ENCODE measurements at regions not wholly inside any gene's neighbourhood (a gene's known extent, or its start where the extent isn't known, plus 50 kb on each side); places are given as distances from the start of the nearest gene placed in this dataset.

- H3K4me3 ChIP-seq (ENCODE audit: low read depth, low read length): no peak overlapping the region
- TF ChIP-seq CTCF (IDR thresholded peaks at IDR 0.05; ENCODE audit: low read depth, low read length): no peak
Observed at GRCh38 chr20:63106108-63106764, 99.5 kb upstream of the BHLHE23 start.

DNA sequence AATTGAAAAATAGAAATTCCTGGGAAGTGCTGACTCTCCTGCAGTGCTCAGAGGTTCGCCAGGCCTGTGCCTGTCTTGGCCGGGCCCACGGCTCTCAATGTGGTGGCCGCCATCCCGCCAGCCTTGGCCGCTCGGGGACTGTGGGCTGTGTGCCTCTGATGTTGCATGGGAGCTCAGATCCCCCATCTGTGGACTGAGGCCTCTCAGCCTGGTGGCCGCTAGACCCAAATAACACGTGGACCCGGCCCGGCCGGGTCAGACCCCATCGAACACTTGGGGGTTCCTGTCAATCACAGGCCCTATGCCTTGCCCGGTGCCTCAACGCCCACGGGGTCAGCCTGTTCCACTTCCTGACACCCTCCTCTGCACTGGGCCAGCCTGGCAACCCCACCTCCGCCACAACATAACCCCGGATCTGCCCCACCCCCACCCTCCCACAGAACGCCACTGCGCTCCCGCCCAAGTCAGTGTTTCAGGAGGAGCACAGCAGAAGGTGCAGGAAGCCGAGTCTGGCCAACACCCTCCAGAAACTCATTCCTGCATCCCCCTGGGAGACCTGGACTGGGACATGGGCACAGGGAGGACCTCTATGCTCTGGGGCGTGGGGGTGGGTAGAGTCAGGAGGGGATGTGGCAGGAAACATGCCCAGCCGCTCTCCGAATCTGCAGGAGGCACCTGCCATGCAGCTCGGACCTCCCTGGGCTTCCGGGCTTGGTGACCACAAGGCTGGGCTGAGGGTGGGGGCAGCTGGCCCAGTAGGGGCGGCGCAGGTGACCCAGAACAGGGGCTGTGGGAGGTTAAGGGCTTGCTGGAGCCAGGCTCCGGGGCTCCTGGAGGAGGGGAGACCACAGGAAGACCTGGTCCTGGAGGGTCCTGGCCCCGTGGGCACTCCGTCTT lies 98.7 kb upstream of the BHLHE23 start:
- no peak for TF ChIP-seq CTCF (IDR thresholded peaks at IDR 0.05; ENCODE audit: low read depth, low read length)
- no peak overlapping the region for H3K4me3 ChIP-seq (ENCODE audit: low read depth, low read length)

DNA sequence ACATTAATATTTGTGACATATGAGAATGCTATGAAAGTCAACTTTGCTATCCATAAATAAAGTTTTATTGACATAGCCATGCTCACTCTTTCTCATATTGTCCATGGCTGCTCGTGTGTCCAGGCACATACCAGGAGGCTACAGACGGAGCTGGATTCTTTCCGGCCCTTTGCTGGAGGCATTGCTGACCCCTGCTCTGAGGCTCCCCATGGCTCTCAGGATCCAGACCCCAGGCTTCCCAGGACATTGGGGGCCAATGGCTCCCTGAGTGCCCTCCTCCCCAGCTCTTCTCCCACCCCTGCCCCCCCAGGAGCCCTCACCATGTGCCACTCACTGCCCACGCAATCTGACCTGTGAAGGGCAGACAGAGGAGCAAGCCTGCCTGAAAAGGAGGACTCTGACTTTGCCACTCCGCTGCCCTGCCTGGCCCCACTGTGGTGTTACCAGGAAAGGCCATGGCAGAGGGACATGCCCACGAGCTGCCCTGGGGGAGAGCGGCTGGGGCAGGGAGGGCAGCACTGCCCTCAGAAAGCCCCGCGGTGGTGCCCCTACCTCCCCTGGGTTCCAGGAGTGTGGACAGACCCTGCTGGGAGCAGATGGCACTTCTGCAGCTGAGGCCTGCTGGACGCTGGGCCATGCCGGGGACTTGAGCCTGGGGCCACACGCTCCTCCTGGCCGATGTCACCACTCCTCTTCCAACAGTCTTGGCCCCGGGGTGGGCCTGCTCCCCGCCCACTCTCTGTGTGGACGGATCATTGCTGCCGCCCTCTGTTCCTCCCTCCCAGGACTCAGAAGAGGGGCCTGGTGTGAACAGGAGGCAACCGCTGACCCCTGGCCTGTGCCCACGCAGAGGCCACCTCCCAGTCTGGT lies 97.8 kb upstream of the BHLHE23 start:
- no peak for TF ChIP-seq CTCF (IDR thresholded peaks at IDR 0.05; ENCODE audit: low read depth, low read length)
- no peak overlapping the region for H3K4me3 ChIP-seq (ENCODE audit: low read depth, low read length)

DNA sequence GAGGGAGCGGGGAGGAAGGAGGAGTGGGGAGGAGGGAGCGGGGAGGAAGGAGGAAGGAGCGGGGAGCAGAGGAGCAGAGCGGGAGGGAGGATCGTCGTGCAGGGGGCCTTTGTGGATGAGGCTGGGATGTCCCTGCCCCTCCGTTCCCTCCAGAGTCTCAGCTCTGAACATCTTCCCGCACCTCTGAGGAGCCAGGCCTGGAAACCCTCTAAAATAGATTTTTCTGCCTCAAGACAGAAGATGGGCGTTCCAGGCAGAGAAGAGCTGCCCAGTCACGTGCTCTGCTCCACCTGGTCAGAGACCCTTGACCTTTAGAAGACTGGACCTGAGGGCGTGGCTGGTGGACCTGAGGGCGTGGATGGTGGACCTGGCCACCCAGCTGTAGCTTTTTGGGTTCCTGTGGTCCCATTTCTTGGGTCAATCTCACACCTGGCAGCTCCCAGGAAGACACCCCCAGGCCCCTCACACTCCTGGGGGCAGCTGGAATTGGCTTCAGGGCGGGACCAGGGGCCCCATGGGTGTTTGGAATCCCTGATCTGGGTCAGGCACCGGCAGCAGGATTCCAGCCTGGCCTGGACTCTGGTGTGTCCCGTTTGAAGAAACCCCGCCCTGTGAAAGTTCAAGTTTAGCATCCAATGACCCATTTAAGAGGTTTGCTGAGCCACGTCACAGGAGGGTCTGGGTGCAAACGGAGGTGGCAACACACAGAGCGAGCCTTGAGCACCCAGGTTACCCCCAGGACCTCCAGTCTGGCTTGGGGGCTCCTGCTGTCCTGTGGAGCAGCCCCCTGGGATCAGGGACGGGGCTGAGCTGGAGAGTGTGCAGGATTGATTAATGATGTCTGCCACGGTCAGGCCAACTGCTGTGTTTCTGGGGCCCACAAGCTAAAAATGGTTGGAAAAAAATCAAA lies 96.9 kb upstream of the BHLHE23 start:
- H3K4me3 ChIP-seq (ENCODE audit: low read depth, low read length): no peak overlapping the region
- no peak for TF ChIP-seq CTCF (IDR thresholded peaks at IDR 0.05; ENCODE audit: low read depth, low read length)

GRCh38 chr20:63102721-63103375 lies 96.1 kb upstream of the BHLHE23 start:
- no peak for TF ChIP-seq CTCF (IDR thresholded peaks at IDR 0.05; ENCODE audit: low read depth, low read length)

More at GRCh38 chr20:63102721-63103375, 96.1 kb upstream of the BHLHE23 start:
- H3K4me3 ChIP-seq (ENCODE audit: low read depth, low read length): no peak overlapping the region
